ENCODE measurements at regions not wholly inside any gene's neighbourhood (a gene's known extent, or its start where the extent isn't known, plus 50 kb on each side); places are given as distances from the start of the nearest gene placed in this dataset.

DNA sequence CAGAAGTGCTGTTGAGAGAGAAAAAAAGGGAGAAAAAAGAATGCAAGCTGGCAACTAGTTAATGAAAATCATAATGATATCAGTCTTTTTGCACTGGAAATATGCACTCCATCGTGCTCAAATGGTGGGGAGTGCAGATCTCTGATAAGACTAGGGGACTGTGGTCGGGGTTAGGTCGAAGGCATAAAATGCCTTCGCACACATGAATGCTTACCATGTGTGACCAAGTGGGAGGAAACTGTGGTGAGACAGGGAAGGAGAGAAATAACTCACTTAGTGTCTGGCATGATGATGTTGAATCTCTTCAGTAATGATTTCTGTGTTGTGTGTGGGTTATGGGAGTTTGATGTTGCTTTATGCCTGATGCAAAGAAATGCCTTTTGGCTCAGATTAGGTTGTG is 358.9 kb downstream of the FBXO8 start:
- DNase-seq (no peak), ATAC-seq (no peak)

DNA sequence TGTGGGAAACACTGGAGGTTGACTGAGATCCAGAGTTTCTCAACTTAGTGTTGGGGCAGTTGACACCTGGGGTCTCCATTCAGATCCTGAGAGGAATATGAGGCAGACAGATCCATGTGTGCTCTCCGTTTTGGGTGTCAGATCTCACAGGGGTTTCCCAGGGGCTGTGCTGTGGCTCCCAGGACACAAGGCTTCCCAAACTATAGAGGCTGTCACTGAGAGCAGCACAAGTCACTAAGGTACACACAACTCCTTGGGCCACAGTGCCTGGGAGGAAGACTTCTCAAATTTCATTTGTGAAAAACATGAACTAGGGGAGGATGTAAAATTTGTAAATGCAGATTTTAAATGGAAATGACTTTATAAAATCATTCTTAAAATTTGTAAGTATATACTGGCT is 363.6 kb downstream of the FBXO8 start:
- DNase-seq, result no peak
- ATAC-seq, result no peak

DNA sequence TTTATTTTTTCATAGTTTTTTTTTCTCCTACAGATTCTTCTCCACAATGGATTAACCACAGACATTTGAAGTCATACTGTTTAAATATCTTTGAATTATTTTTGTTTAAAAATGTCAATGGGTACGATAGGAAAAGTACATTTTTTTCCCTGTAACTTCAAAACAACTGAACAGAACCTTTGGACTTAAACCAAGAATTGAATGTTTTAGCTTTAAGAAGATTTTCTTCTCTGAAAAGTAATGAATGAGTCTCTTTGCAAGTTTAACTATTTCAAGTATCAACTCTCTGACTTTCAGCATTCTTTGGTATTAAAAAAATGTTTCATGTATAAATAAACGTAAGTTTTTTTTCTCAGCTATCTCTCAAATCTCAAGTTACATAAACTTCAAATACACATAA is 364.3 kb downstream of the FBXO8 start:
- DNase-seq, result no peak
- ATAC-seq, result no peak

- ATAC-seq, result no peak
- DNase-seq, result no peak
Measured at GRCh38 chr4:173917255-173917960, 366.1 kb downstream of the FBXO8 start.

GRCh38 chr4:173913496-173913895 is 370.0 kb downstream of the FBXO8 start:
- DNase-seq (no peak), ATAC-seq (no peak)

DNA sequence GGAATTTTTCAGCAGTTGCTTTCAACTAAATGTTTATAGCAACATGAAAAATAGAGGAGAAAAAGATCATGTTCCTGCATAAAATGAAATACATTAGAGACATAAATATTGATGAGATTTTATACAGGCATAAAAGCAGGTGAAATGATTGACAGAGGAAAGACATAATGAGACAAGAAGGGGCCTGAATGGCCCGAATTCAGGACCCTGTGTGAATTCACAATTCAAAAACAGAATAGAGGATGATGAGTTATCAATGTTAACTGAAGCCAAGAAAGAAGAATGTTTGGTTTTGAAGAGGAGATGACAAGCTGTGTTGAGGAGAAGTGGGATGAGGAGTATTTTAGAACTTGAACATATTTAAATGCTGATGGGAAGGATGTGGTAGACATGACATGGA is 371.1 kb downstream of the FBXO8 start:
- DNase-seq, result no peak
- ATAC-seq, result no peak

DNA sequence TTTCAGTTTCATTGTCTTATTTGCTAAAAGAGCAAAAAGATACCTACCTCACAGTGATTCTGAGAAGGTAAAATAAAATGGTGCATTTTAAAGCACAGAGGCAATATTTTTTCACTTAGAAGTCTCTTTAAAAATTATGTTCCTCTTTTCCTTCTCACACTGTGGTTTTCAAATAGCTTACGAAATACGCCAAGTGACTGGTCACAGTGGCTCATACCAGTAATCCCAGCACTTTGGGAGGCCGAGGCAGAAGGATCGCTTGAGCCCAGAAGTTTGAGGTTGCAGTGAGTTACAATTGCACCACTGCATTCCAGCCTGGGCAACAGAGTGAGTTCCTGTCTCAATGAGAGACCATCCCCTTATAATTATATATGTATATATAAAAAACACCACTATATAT is 372.6 kb downstream of the FBXO8 start:
- ATAC-seq, result no peak

DNA sequence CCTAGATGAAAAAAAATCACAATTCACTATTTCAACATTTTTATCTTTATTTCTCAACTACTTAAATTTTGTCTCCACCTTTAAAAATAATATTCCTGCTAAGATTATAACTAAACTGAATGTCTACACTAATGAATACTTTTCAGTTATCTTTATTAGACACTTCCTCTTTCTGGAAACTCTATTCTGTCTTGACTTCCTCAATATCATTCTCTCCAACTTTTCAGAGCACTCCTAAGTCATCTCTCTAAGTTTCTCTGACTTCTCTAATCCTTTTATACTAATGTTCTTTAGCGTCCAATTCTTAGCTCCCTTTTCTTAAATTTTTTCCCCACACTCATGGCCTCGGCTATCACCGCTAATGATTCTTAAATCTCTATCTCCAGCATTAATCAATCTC is 374.2 kb downstream of the FBXO8 start:
- ATAC-seq (no peak), DNase-seq (no peak)

More for the DNA sequence above, 372.6 kb downstream of the FBXO8 start:
- DNase-seq, result no peak

GRCh38 chr4:173899813-173900212 is 369.8 kb upstream of the HAND2 start:
- ATAC-seq, result no peak
- DNase-seq, result no peak

DNA sequence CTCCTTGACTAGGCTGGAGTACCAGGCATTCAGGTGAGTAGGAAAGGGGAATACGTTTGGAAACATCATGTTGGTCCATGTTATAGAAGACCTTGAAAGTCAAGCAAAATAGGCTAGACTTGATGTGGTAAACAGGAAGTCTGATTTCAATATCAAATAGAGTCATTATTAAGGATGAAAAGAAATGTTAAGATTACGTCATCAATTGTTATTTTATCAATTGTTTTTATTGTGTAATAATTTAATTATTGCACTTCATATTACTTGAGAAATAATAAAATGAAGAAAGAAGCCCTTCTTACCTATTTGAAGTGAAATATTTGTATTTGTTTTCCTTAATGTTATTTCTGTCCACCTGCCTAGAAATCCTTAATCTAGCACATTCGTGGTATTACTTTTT is 361.0 kb upstream of the HAND2 start:
- DNase-seq (no peak), ATAC-seq (no peak)

DNA sequence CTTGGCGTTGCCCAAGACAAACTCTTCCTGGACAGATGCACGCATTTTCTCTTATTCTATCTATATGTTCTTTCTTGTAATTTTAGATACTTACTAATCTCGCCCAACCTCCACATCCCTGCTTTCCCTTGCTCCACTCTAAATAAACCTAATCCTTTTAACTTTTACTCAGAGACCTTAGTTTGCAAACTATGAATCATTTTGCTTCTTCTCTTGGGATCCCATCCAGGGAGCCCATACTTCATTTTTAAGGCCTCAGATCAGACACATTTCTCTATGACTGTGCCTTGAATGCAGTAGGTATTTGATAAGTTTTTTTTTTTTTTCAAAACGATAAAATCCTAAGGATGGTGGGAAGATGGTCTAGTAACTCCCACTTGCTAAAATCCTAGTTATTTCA is 353.8 kb upstream of the HAND2 start:
- DNase-seq (no peak), ATAC-seq (no peak)

- DNase-seq (no peak), ATAC-seq (no peak)
Measured at GRCh38 chr4:173880897-173881296, 350.9 kb upstream of the HAND2 start.

DNA sequence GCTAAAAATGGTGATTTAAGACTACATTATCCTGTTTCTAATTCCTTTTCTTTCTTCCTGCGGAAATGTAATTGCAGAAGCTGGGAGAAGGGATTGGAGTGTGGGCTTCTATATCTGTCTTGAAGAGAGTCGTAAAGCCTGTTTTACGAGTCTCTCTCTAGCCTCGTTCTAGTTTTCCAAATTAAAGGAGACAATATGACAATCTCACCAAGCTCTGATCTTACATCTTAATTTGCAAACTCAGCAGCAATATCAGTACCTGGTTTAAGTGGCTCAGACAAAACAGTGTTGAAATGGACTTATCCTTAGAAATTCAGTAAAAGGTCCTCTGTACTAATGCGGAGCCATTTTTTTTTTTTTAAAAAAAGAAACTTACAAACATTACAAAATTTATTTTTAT is 349.5 kb upstream of the HAND2 start:
- no peak for ATAC-seq
- DNase-seq, result no peak

GRCh38 chr4:173878701-173879100 is 348.7 kb upstream of the HAND2 start:
- no peak for DNase-seq
- ATAC-seq, result no peak

DNA sequence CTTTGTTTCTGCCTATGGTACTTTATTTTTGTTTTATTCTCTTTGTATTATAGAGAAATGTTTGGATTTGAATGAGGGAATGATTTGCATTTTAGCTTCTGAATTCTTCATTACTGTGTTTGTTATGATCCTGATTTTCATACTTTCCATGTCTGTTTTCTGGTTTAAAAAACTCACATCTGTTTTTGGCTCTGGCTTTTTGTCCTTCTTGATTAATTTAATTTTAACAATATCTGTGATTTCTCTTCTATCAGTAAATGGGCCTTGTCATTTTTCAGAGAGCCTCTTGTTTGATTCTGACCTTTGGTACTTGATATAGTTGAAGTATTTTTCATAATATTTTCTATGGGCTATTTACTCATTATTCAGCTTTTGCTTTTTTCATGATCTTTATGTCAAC is 341.6 kb upstream of the HAND2 start:
- DNase-seq (no peak), ATAC-seq (no peak)

DNA sequence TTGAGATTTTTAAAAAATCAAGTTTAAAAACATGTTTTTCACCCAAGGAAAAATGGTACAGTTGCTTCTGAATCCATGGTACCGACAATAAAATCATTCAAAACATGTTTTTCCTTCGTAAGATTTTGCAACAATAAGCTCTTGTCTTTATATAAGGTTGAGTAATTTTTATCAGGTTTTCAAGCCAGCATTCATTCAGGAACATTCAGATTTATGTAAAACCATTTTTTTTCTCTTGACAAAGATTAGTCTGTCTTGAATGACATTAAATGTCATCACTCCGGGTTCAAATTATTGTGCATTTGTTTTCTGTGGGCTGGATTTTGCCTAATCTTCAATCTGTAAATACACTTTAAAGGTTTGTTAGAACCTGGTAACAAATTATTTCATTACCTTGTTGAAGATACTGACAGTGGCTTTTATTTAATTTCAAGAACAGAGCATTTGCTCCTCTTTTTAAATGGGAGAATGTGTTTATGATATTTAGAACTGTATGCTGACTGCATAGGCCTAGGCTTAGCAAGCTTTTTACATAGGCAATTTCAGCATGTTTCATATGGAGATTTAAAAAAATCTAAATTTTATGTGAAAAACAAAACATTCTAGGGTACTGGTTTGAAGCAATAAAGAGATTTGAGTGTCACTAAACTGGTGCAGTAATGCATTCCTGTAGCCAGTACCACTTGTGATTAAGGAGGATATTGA is 336.4 kb upstream of the HAND2 start:
- DNase-seq, result no peak
- no peak for ATAC-seq

- ATAC-seq (no peak), DNase-seq (no peak)
Measured at GRCh38 chr4:173862754-173863153, 332.7 kb upstream of the HAND2 start.

DNA sequence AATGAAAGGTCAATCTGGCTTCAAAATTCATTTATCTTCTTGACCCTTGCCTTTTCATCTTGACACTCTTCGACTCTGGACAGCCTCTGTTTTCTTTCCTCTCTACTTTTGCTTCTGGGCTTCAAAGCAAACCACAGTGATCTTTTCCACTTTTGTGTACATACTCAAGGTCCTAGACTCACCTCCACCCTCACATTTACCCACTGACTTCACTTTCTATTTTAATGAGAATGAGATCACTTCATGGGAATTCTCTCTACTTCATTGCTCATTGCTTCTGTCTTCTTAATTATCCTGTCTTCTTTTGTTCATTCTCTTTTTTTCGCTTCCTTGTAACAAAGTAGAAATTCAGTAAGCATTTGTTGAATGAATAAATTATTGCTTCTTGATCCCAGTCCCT is 330.1 kb upstream of the HAND2 start:
- DNase-seq (no peak), ATAC-seq (no peak)

DNA sequence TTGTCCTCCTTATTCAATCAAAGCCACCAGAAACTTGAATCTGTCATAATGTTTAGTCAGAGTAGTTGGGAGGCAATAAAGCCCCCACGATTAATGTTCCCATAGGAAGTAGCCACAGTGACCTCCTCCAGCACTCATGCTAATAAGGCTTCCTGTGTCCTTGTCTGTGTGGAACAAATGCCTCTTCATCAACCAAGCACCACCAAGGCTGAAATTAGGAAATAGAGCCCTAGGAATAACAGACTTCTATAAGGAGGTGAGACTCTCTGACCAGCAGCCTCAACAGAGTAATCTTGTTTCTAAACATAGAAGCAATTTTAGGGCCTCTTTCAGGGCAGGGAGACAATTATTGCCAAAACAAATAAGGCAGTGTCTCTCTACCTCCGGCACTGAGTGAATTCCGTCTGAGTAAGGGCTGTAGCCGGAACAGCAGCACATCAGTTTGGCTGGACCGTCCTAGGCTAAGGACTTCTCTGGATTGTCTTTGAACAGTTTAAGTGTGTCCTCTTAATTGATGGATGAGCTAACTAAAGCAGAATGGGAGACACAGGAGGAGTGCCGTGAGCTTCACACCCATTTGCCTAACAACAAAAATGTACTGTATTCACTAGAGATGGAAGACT is 329.2 kb upstream of the HAND2 start:
- ATAC-seq (no peak), DNase-seq (no peak)

- no peak for DNase-seq
Measured at GRCh38 chr4:173858471-173858870, 328.4 kb upstream of the HAND2 start.

GRCh38 chr4:173857828-173858227 is 327.8 kb upstream of the HAND2 start:
- no peak for ATAC-seq
- no peak for DNase-seq

More at GRCh38 chr4:173858471-173858870, 328.4 kb upstream of the HAND2 start:
- ATAC-seq, result no peak

DNA sequence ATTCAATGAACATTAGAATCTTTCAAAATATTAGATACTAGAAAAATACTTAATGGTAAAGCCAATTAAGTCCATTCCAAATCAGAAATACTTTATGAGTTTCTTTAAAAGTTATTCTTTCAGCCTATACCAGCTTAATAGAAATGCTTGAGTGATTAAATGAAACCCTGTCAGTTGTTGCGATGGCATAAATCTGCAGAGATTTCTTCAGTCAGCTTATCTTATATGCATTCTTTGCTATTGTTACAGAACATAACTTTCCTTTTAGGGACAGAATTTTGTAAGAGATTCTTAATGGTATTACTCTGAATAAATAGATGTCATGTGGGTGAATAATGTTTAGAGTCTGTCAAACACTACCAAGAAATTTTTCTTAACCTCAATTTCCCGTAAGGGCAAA is 325.0 kb upstream of the HAND2 start:
- no peak for DNase-seq
- ATAC-seq, result no peak

DNA sequence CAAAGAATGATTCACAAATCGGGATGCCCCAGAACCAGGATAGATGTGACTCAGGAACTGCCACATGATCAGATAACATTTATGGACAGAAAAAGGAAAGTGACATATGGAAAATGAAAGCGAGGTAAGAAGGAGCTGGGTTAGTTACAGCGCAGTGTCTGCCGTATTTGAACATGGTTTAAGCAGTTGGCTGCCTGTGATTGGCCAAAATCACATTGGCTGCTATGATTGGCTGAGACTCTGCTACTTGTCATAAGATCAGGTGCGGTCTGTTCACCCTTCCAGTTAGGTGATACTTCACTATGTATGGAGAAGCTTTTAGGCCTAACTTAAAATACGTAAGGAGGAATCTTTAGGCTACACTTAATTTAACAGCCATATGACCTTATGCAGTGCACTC is 322.7 kb upstream of the HAND2 start:
- DNase-seq (no peak), ATAC-seq (no peak)

- DNase-seq, result no peak
- ATAC-seq, result no peak
Measured at GRCh38 chr4:173845580-173845979, 315.6 kb upstream of the HAND2 start.

Measured in stimulated activated naive CD8-positive, alpha-beta T cell treated with anti-CD3 and anti-CD28 coated beads, Interleukin-15, Interleukin-2, amounts not matched to agents 100 U/mL and 50 U/mL, for 24 hours (primary cell).